Suppressor macrophage treated with lipopolysaccharide for 4 hours (primary cell): ENCODE measurements at regions not wholly inside any gene's neighbourhood (a gene's known extent, or its start where the extent isn't known, plus 50 kb on each side); places are given as distances from the start of the nearest gene placed in this dataset.
"Not testable (repeated sequence)": the region's sequence is repeated elsewhere in the genome, so short reads cannot be mapped to it uniquely, and the experiment has no call there.

Source experiments
- DNase-seq: peaks from one replicate; pipeline ENCODE4 v3.0.0-alpha.2; 2020

GRCh38 chr2:61671561-61672315 is 133.6 kb upstream of the XPO1 start:
- DNase-seq = no peak

GRCh38 chr2:61670591-61671501 is 132.7 kb upstream of the XPO1 start:
- peak; percentile 91 for DNase-seq

GRCh38 chr2:61664190-61664589 is 126.0 kb upstream of the XPO1 start:
- no peak for DNase-seq

- DNase-seq = no peak
Measured at GRCh38 chr2:61662990-61663389, 124.8 kb upstream of the XPO1 start.

- no peak for DNase-seq
Measured at GRCh38 chr2:61660511-61661388, 122.6 kb upstream of the XPO1 start.

- DNase-seq = peak; percentile 52
Measured at GRCh38 chr2:61658841-61659780, 121.0 kb upstream of the XPO1 start.

GRCh38 chr2:61649946-61650345 is 111.8 kb upstream of the XPO1 start:
- not testable (repeated sequence) for DNase-seq

- DNase-seq = no peak
Measured at GRCh38 chr2:61649021-61649420, 110.9 kb upstream of the XPO1 start.

- no peak for DNase-seq
Measured at GRCh38 chr2:61647044-61647443, 108.9 kb upstream of the XPO1 start.

GRCh38 chr2:61645911-61646310 is 107.8 kb upstream of the XPO1 start:
- no peak for DNase-seq

- DNase-seq = not testable (repeated sequence)
Measured at GRCh38 chr2:61643153-61643552, 105.0 kb upstream of the XPO1 start.

GRCh38 chr2:61640406-61640805 is 102.2 kb upstream of the XPO1 start:
- DNase-seq = no peak

GRCh38 chr2:61639721-61640120 is 101.6 kb upstream of the XPO1 start:
- DNase-seq = no peak

- no peak for DNase-seq
Measured at GRCh38 chr2:61636686-61637085, 98.5 kb upstream of the XPO1 start.

- no peak for DNase-seq
Measured at GRCh38 chr2:61634512-61634911, 96.4 kb upstream of the XPO1 start.

- DNase-seq = no peak
Measured at GRCh38 chr2:61633250-61633649, 95.1 kb upstream of the XPO1 start.

GRCh38 chr2:61632276-61633169 is 94.4 kb upstream of the XPO1 start:
- DNase-seq = no peak

GRCh38 chr2:61631321-61631720 is 93.2 kb upstream of the XPO1 start:
- DNase-seq = no peak

- no peak for DNase-seq
Measured at GRCh38 chr2:61626827-61627226, 88.7 kb upstream of the XPO1 start.

- DNase-seq = no peak
Measured at GRCh38 chr2:61623747-61624146, 85.6 kb upstream of the XPO1 start.
